IMR-90 (cell line): ENCODE measurements at regions not wholly inside any gene's neighbourhood (a gene's known extent, or its start where the extent isn't known, plus 50 kb on each side); places are given as distances from the start of the nearest gene placed in this dataset.

ENCODE experiments used
- ATAC-seq: fragments of 200-7000 bp; cut with Tn5 transposase; 2 replicates; pipeline ENCODE4 v1.9.1; 2020; ENCODE audit warnings: low read depth, mild to moderate bottlenecking, moderate library complexity
- BruUV-seq: library from RNA; stranded (reverse); fragments of 400-500 nt; replicated peaks from 2 replicates; lab custom pipeline; 2021; lab: Mats Ljungman, UMichigan
- CTCF ChIA-PET: fragments of 300-600 bp; formaldehyde crosslinking; extraction: SDS; loops from one replicate; lab custom pipeline; 2021; ENCODE audit warnings: antibody characterized with exemption; lab: Yijun Ruan, JAX
- POLR2A ChIA-PET: fragments of 300-600 bp; sonication (Branson Sonifier 250); formaldehyde crosslinking; loops from one replicate; lab custom pipeline; 2022; ENCODE audit warnings: antibody characterized with exemption; ENCODE audit not compliant: unreplicated experiment; lab: Charles Lee
- DNase-seq: peaks from one replicate; pipeline ENCODE4 v3.0.0; 2013
- H2AFZ ChIP-seq: replicated peaks from 2 replicates; pipeline ENCODE3; 2013; ENCODE audit warnings: low read length, mild to moderate bottlenecking; ENCODE audit not compliant: poor library complexity
- H2AK5ac ChIP-seq: 2 replicates; pipeline ENCODE4 v1.6.1; 2013; ENCODE audit warnings: low read depth, low read length, inconsistent platforms
- H2AK9ac ChIP-seq: replicated peaks from 2 replicates; pipeline ENCODE3; 2013; ENCODE audit warnings: mild to moderate bottlenecking, low read depth, low read length, moderate library complexity; ENCODE audit not compliant: poor library complexity
- H2BK120ac ChIP-seq: 2 replicates; pipeline ENCODE4 v1.6.1; 2013; ENCODE audit warnings: low read depth, low read length, inconsistent platforms
- H2BK15ac ChIP-seq: 3 replicates; pipeline ENCODE4 v1.6.1; 2013; ENCODE audit warnings: low read depth, low read length, inconsistent platforms
- H2BK20ac ChIP-seq: 2 replicates; pipeline ENCODE4 v1.6.1; 2013; ENCODE audit warnings: low read depth, mild to moderate bottlenecking, inconsistent platforms, low read length, moderate library complexity
- H2BK5ac ChIP-seq: 2 replicates; pipeline ENCODE4 v1.6.1; 2013; ENCODE audit warnings: mild to moderate bottlenecking, low read depth, low read length, inconsistent platforms; ENCODE audit not compliant: poor library complexity, severe bottlenecking
- H3K14ac ChIP-seq: replicated peaks from 2 replicates; pipeline ENCODE4 v1.6.1; 2013; ENCODE audit warnings: low read depth, low read length, inconsistent platforms
- H3K18ac ChIP-seq: 2 replicates; pipeline ENCODE4 v1.6.1; 2013; ENCODE audit warnings: low read depth, low read length, control low read depth
- H3K23ac ChIP-seq: 2 replicates; pipeline ENCODE4 v1.6.1; 2013; ENCODE audit warnings: low read depth, low read length, inconsistent platforms
- H3K27ac ChIP-seq: 2 replicates; pipeline ENCODE4 v1.5.1; 2013; ENCODE audit warnings: mild to moderate bottlenecking, control low read depth, low read length; ENCODE audit not compliant: insufficient read depth
- H3K27me3 ChIP-seq: 2 replicates; pipeline ENCODE4 v1.6.1; 2013; ENCODE audit warnings: low read length; ENCODE audit not compliant: control insufficient read depth, insufficient read depth
- H3K36me3 ChIP-seq: 2 replicates; pipeline ENCODE4 v1.6.1; 2013; ENCODE audit warnings: low read length, mixed read lengths; ENCODE audit not compliant: control insufficient read depth, insufficient read depth
- H3K4ac ChIP-seq: 2 replicates; pipeline ENCODE4 v1.6.1; 2013; ENCODE audit warnings: low read depth, low read length, inconsistent platforms
- H3K4me1 ChIP-seq: 2 replicates; pipeline ENCODE4 v1.6.1; 2013; ENCODE audit warnings: low read length, mixed read lengths; ENCODE audit not compliant: control insufficient read depth, insufficient read depth
- H3K4me2 ChIP-seq: 2 replicates; pipeline ENCODE4 v1.6.1; 2013; ENCODE audit warnings: low read depth, mild to moderate bottlenecking, control low read depth, low read length, moderate library complexity
- H3K4me3 ChIP-seq: 2 replicates; pipeline ENCODE4 v1.5.1; 2013; ENCODE audit warnings: low read depth, mild to moderate bottlenecking, control low read depth, low read length, moderate library complexity; ENCODE audit not compliant: insufficient read depth
- H3K56ac ChIP-seq: 2 replicates; pipeline ENCODE4 v1.6.1; 2013; ENCODE audit warnings: low read length, inconsistent platforms; ENCODE audit not compliant: insufficient read depth; ENCODE audit errors: extremely low read depth
- H3K79me1 ChIP-seq, 2 experiments: 2 replicates each; pipeline ENCODE4 v1.6.1; 2013; ENCODE audit warnings: low read length in 2 of 2, inconsistent platforms in 1 of 2, low read depth in 1 of 2
- H3K9ac ChIP-seq: 2 replicates; pipeline ENCODE4 v1.6.1; 2013; ENCODE audit warnings: low read depth, low read length, control low read depth
- H3K9me1 ChIP-seq: 2 replicates; pipeline ENCODE4 v1.6.1; 2013; ENCODE audit warnings: low read length, inconsistent platforms; ENCODE audit not compliant: insufficient read depth
- H3K9me3 ChIP-seq: 2 replicates; pipeline ENCODE4 v1.6.1; 2013; ENCODE audit warnings: low read length; ENCODE audit not compliant: control insufficient read depth, insufficient read depth
- H4K20me1 ChIP-seq: 2 replicates; pipeline ENCODE4 v1.6.1; 2013; ENCODE audit warnings: low read length, inconsistent platforms; ENCODE audit not compliant: insufficient read depth
- H4K5ac ChIP-seq: 2 replicates; pipeline ENCODE4 v1.6.1; 2013; ENCODE audit warnings: mild to moderate bottlenecking, low read depth, low read length, control low read depth
- H4K8ac ChIP-seq, 2 experiments: 2 replicates each; pipeline ENCODE4 v1.6.1; 2013; ENCODE audit warnings: low read depth in 2 of 2, low read length in 2 of 2, control low read depth in 1 of 2, inconsistent platforms in 1 of 2
- H4K91ac ChIP-seq: 2 replicates; pipeline ENCODE4 v1.6.1; 2013; ENCODE audit warnings: low read depth, low read length, inconsistent platforms; ENCODE audit not compliant: insufficient read depth
- BHLHE40 ChIP-seq: fragments of 150-350 bp; IDR thresholded peaks from 2 replicates; pipeline ENCODE4 v1.6.1; 2016; ENCODE audit warnings: mild to moderate bottlenecking, low read depth, low read length
- CHD1 ChIP-seq: IDR thresholded peaks from 2 replicates; pipeline ENCODE4 v1.6.1; 2012; ENCODE audit warnings: low read depth, low read length, improper control_type of control experiment
- FOS ChIP-seq: fragments of 150-350 bp; IDR thresholded peaks from 2 replicates; pipeline ENCODE4 v1.6.1; 2016; ENCODE audit warnings: low read depth, low read length
- MXI1 ChIP-seq: IDR thresholded peaks from 2 replicates; pipeline ENCODE4 v1.6.1; 2012; ENCODE audit warnings: low read depth, mild to moderate bottlenecking, low read length, moderate library complexity, borderline replicate concordance
- RAD21 ChIP-seq: IDR thresholded peaks from 2 replicates; pipeline ENCODE4 v1.6.1; 2012; ENCODE audit warnings: low read length, improper control_type of control experiment
- RFX5 ChIP-seq: IDR thresholded peaks from 2 replicates; pipeline ENCODE4 v1.8.0; 2012; ENCODE audit warnings: low read depth, mild to moderate bottlenecking, low read length, moderate library complexity
- WGBS, 2 experiments: methylation state at CpG; one replicate each; pipeline versions ENCODE4 v1.1.5 to v1.1.7; 2013; ENCODE audit warnings: missing lambda C conversion rate in 2 of 2; ENCODE audit not compliant: insufficient read length in 1 of 2; ENCODE audit errors: extremely low coverage in 2 of 2; 5-methylcytosine and 5-hydroxymethylcytosine counted together
- dilution Hi-C: fragments of 300-500 bp; cut with HindIII; formaldehyde crosslinking; loops from one replicate; pipeline ENCODE4 v1.14.3; 2018; ENCODE audit warnings: low sequenced_read_pairs; ENCODE audit not compliant: unreplicated experiment
- in situ Hi-C: fragments of 300-500 bp; cut with MboI; formaldehyde crosslinking; loops from 3 replicates; pipeline ENCODE4 v1.14.3; 2019; ENCODE audit warnings: low sequenced_read_pairs, inconsistent platforms, mixed read lengths
- intact Hi-C: fragments of 100-400 bp; cut with micrococcal nuclease; formaldehyde crosslinking; loops from 2 replicates; pipeline ENCODE4 v1.10.0; 2022
- TF ChIP-seq, protein P1 (sequence below): fragments of 150-350 bp; IDR thresholded peaks from 2 replicates; pipeline ENCODE4 v1.6.1; 2016; ENCODE audit warnings: low read depth, mild to moderate bottlenecking, low read length, moderate library complexity, borderline replicate concordance
- TF ChIP-seq, protein P2 (sequence below): conservative IDR thresholded peaks from 2 replicates; pipeline ENCODE4 v1.5.1; 2012; ENCODE audit warnings: mild to moderate bottlenecking, low read depth, low read length, improper control_type of control experiment

DNA sequence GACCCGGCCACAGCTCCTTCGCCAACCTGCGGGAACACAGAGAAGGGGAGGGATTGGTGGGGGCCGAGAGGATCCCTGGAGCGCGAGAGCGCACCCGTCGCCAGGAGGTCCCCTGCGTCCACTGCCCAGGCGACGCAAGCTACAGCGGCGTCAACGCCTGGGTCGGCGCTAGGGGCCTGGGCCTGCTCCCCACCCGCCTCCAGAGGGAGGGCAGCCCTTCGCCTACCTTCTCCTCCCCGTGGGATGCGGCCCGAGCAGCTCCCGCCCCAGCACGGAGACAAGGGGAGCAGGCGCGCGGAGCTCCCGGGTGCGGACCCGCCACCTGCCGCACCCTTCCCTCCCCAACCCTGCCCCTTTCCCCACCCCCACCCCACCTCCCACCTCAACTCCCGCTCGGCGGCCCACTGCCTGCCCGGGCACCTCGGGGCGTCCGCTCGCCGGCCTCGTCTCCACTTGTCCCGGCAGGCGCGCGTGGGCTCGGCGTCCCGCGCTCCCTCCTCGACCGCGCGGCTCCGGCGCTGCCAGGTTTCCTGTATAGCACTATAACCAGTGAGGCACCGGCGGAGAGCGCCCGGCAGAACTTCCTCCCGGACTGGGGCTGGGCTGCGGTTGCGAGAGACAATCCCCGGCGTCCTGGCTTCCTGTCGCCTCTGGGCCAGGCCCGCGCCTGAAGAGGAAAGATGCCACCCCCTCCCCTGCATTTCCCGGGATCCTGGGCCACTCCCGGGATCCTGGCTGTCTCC, 119.1 kb upstream of the SMURF2 start:
- Histone ChIP-seq H2BK15ac (no peak overlapping the region), H3K9me1 (peaks cover 1% of the 10 kb centered on the region; the same call in 1 of the 2 replicates), H4K8ac (no peak overlapping the region), H3K4me3 (no peak overlapping the region), H2BK20ac (no peak overlapping the region), H3K9ac (no peak overlapping the region), H2AFZ (no peak overlapping the region), H3K4ac (no peak overlapping the region), H3K4me1 (peaks cover 9% of the 10 kb centered on the region), H4K91ac (no peak overlapping the region), H2AK9ac (peak overlapping the region; percentile 55), H2AK5ac (no peak overlapping the region), H4K5ac (no peak overlapping the region), H3K23ac (no peak overlapping the region), H3K27me3 (no peaks in the 10 kb centered on the region; the same call in 1 of the 2 replicates), H3K4me2 (no peak overlapping the region), H4K20me1 (no peaks in the 10 kb centered on the region), H3K18ac (no peak overlapping the region), H2BK120ac (no peak overlapping the region), H3K36me3 (peaks cover 23% of the 10 kb centered on the region; the same call in 1 of the 2 replicates), H3K14ac (no peak overlapping the region), H2BK5ac (no peak overlapping the region), H3K79me1 (peaks cover 0 to 12% of the 10 kb centered on the region in 2 experiments; a peak in 1 of 4 replicates), H3K9me3 (no peaks in the 10 kb centered on the region), H3K27ac (no peak overlapping the region), H3K56ac (no peak overlapping the region)
- POLR2A ChIA-PET, result no interaction called here
- CTCF ChIA-PET, result no interaction called here
- no peak for DNase-seq
- BruUV-seq, result no TSS peak
- in situ Hi-C loops (no loop called here), intact Hi-C loops (no loop called here), dilution Hi-C loops (no loop called here)
- TF ChIP-seq RAD21 (no peak), FOS (no peak), CHD1 (no peak), MXI1 (no peak), RFX5 (no peak), BHLHE40 (no peak)
- TF ChIP-seq, protein P1, sequence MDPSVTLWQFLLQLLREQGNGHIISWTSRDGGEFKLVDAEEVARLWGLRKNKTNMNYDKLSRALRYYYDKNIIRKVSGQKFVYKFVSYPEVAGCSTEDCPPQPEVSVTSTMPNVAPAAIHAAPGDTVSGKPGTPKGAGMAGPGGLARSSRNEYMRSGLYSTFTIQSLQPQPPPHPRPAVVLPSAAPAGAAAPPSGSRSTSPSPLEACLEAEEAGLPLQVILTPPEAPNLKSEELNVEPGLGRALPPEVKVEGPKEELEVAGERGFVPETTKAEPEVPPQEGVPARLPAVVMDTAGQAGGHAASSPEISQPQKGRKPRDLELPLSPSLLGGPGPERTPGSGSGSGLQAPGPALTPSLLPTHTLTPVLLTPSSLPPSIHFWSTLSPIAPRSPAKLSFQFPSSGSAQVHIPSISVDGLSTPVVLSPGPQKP, result no peak
- TF ChIP-seq, protein P2, sequence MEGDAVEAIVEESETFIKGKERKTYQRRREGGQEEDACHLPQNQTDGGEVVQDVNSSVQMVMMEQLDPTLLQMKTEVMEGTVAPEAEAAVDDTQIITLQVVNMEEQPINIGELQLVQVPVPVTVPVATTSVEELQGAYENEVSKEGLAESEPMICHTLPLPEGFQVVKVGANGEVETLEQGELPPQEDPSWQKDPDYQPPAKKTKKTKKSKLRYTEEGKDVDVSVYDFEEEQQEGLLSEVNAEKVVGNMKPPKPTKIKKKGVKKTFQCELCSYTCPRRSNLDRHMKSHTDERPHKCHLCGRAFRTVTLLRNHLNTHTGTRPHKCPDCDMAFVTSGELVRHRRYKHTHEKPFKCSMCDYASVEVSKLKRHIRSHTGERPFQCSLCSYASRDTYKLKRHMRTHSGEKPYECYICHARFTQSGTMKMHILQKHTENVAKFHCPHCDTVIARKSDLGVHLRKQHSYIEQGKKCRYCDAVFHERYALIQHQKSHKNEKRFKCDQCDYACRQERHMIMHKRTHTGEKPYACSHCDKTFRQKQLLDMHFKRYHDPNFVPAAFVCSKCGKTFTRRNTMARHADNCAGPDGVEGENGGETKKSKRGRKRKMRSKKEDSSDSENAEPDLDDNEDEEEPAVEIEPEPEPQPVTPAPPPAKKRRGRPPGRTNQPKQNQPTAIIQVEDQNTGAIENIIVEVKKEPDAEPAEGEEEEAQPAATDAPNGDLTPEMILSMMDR, result no peak
- ATAC-seq, result no peak
- WGBS, 2 experiments, result 54% methylated on average over 10 of the region's 69 CpGs; no CpG with 5 or more reads in 1 of the 2 experiments
